Mucosa of rectum (tissue), 2 donors: ENCODE measurements at regions not wholly inside any gene's neighbourhood (a gene's known extent, or its start where the extent isn't known, plus 50 kb on each side); places are given as distances from the start of the nearest gene placed in this dataset.
"Not testable (repeated sequence)": the region's sequence is repeated elsewhere in the genome, so short reads cannot be mapped to it uniquely, and the experiment has no call there.

Experiments
- H3K27ac ChIP-seq, 2 donors: one replicate each; pipeline ENCODE4 v1.7.0; 2013; ENCODE audit warnings: inconsistent platforms in 2 of 2, low read depth in 2 of 2, low read length in 2 of 2
- H3K27me3 ChIP-seq, 2 donors: one replicate each; pipeline ENCODE4 v1.7.0; 2013; ENCODE audit warnings: low read length in 2 of 2; ENCODE audit not compliant: control insufficient read depth in 2 of 2, insufficient read depth in 2 of 2
- H3K36me3 ChIP-seq, 2 donors: one replicate each; pipeline ENCODE4 v1.7.0; 2013; ENCODE audit warnings: low read length in 2 of 2; ENCODE audit not compliant: control insufficient read depth in 2 of 2, insufficient read depth in 2 of 2
- H3K4me1 ChIP-seq, 2 donors: one replicate each; pipeline ENCODE4 v1.7.0; 2013; ENCODE audit warnings: low read length in 2 of 2, mild to moderate bottlenecking in 1 of 2; ENCODE audit not compliant: control insufficient read depth in 2 of 2, insufficient read depth in 2 of 2
- H3K4me3 ChIP-seq, 2 donors: one replicate each; pipeline ENCODE4 v1.7.0; 2013; ENCODE audit warnings: low read length in 2 of 2
- H3K9ac ChIP-seq, 2 donors: one replicate each; pipeline ENCODE4 v1.7.0; 2013; ENCODE audit warnings: low read length in 2 of 2, low read depth in 1 of 2, mild to moderate bottlenecking in 1 of 2
- H3K9me3 ChIP-seq, 2 donors: one replicate each; pipeline ENCODE4 v1.7.0; 2013; ENCODE audit warnings: low read length in 2 of 2; ENCODE audit not compliant: control insufficient read depth in 2 of 2
- donor health status: healthy.
- donor health status: Normal muscosa, but diverticular disease.

DNA sequence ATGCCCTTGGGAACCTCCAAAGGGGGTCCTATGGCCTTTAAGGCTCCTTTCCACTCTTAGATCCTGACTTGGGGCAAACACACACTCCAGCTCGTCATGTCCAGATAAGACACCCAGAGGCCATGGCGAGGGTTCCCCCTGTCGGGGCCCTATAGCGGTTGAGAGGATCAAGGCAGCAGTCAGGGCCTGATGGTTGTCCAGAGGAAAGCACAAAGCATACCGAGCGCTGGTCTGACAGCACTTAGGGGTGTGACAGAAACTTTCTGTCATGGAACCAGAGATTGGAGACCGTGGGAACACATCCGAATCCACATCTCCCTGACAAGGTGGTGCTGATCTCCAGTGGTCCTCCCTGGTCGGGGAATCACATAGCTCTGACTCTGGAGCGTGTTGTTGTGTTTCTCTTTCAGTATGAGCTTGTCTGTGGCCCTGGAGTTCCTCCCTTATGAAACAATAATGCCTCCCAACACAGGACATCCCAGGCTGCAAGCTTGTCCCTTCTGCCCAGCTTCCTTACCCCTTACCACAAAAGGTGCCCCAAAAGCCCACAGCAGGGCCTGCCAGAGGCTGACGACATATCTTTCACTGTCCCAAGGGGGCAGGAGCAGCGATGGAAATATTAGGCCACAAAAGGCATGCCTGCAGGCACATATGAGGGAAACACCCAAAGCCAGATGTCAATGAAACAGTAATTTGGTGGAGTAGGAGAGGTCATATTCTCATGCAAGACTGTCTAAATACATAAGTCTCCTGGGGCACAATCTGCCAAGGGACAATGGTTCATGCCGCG, 144.2 kb downstream of the ADRA2C start:
- not testable (repeated sequence) for H3K27ac ChIP-seq, H3K27me3 ChIP-seq, H3K9ac ChIP-seq, H3K36me3 ChIP-seq, H3K9me3 ChIP-seq, H3K4me1 ChIP-seq, H3K4me3 ChIP-seq

- Histone ChIP-seq H3K27me3 (no peaks in the 10 kb centered on the region), H3K9me3 (no peaks in the 10 kb centered on the region), H3K4me1 (no peaks in the 10 kb centered on the region), H3K36me3 (no peaks in the 10 kb centered on the region), H3K27ac (no peak overlapping the region), H3K4me3 (no peak overlapping the region), H3K9ac (no peak overlapping the region)
Measured at GRCh38 chr4:3911252-3911856, 145.2 kb downstream of the ADRA2C start.

- H3K4me1 ChIP-seq, H3K9ac ChIP-seq, H3K36me3 ChIP-seq, H3K27me3 ChIP-seq, H3K4me3 ChIP-seq, H3K27ac ChIP-seq, H3K9me3 ChIP-seq: not testable (repeated sequence)
Measured at GRCh38 chr4:3914511-3914910, 148.3 kb downstream of the ADRA2C start.

GRCh38 chr4:3919509-3919908, 153.3 kb downstream of the ADRA2C start:
- not testable (repeated sequence) for H3K27ac ChIP-seq, H3K27me3 ChIP-seq, H3K36me3 ChIP-seq, H3K9me3 ChIP-seq, H3K9ac ChIP-seq, H3K4me3 ChIP-seq, H3K4me1 ChIP-seq

GRCh38 chr4:3921902-3922301, 155.7 kb downstream of the ADRA2C start:
- not testable (repeated sequence) for H3K4me3 ChIP-seq, H3K36me3 ChIP-seq, H3K27ac ChIP-seq, H3K9me3 ChIP-seq, H3K9ac ChIP-seq, H3K27me3 ChIP-seq, H3K4me1 ChIP-seq

GRCh38 chr4:3925841-3926240, 159.7 kb downstream of the ADRA2C start:
- H3K9me3 ChIP-seq, H3K27ac ChIP-seq, H3K27me3 ChIP-seq, H3K9ac ChIP-seq, H3K4me1 ChIP-seq, H3K4me3 ChIP-seq, H3K36me3 ChIP-seq: not testable (repeated sequence)

DNA sequence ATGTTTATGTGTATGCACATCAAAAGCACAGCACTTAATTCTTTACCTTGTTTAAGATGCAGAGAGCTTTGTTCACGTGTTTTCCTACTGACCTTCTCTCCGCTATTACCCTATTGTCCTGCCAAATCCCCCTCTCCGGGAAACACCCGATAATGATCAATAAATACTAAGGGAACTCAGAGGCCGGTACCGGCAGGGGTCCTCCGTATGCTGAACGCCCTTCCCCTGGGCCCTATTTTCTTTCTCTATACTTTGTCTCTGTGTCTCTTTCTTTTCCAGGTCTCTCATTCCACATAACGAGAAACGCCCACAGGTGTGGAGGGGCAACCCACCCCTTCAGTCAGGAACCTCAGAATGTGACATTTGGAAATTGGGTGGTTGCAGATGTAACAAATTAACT, 160.1 kb downstream of the ADRA2C start:
- H3K27me3 ChIP-seq, H3K4me3 ChIP-seq, H3K4me1 ChIP-seq, H3K36me3 ChIP-seq, H3K9me3 ChIP-seq, H3K9ac ChIP-seq, H3K27ac ChIP-seq: not testable (repeated sequence)

GRCh38 chr4:3926969-3927755, 161.0 kb downstream of the ADRA2C start:
- H3K9ac ChIP-seq, H3K4me1 ChIP-seq, H3K9me3 ChIP-seq, H3K4me3 ChIP-seq, H3K27ac ChIP-seq, H3K36me3 ChIP-seq, H3K27me3 ChIP-seq: not testable (repeated sequence)

DNA sequence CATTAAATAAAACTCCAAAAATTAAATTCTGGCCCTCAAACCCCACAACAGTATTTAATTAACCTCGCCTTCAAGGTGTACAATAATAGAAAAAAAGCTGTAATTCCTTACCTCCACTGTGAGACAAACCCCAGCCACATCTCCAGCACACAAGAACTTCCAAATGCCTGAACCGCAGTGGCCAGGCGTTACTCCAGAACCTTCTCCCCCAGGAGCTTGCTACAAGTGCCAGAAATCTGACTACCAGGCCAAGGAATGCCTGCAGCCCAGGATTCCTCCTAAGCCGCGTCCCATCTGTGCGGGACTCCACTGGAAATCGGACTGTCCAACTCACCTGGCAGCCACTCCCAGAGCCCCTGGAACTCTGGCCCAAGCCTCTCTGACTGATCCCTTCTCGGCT, 163.2 kb downstream of the ADRA2C start:
- not testable (repeated sequence) for H3K4me1 ChIP-seq, H3K9me3 ChIP-seq, H3K4me3 ChIP-seq, H3K9ac ChIP-seq, H3K27ac ChIP-seq, H3K27me3 ChIP-seq, H3K36me3 ChIP-seq

DNA sequence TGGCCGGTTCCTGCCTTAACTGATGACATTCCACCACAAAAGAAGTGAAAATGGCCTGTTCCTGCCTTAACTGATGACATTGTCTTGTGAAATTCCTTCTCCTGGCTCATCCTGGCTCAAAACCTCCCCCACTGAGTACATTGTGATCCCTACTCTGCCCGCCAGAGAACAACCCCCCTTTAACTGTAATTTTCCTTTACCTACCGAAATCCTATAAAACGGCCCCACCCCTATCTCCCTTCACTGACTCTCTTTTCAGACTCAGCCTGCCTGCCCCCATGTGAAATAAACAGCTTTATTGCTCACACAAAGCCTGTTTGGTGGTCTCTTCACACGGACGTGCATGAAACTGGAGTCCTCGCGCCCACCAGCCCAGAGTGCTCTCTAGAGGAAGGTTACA, 166.5 kb downstream of the ADRA2C start:
- not testable (repeated sequence) for H3K9me3 ChIP-seq, H3K27ac ChIP-seq, H3K4me3 ChIP-seq, H3K36me3 ChIP-seq, H3K9ac ChIP-seq, H3K4me1 ChIP-seq, H3K27me3 ChIP-seq
